ENCODE measurements at regions not wholly inside any gene's neighbourhood (a gene's known extent, or its start where the extent isn't known, plus 50 kb on each side); places are given as distances from the start of the nearest gene placed in this dataset.
A peak's percentile ranks its signal among the peaks of the same experiment; 100 is the strongest.
"Not testable (repeated sequence)": the region's sequence is repeated elsewhere in the genome, so short reads cannot be mapped to it uniquely, and the experiment has no call there.

DNA sequence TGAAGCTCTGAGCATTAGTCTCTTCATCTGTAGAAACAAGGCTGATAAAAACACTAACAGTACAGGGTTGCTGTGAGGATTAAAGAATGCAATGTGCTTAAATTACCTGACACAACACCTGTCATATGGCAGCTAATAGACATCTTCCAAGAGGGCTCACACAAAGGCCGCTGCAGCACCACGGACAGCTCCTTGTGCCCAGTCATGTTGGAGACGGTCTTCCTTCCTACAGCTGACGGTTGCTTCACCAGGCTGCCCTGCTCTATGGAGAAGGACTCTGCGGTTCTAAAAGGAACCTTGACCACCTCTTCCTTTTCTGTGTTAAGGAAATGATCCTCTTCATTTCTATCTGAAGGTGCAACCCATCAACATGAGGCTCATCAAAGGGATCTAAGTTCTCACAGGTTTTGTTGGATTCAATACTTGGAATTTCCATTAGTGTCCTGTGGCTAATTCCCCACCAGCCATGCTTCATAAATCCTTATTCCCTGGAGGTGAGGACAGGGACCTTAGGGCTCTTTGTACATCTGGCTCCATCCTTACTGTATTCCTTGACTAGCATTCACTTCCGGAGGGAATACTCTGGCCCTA, 138.9 kb upstream of the CES5A start:
- peak; percentile 3 for DNase-seq (ENCODE audit: low spot score)

DNA sequence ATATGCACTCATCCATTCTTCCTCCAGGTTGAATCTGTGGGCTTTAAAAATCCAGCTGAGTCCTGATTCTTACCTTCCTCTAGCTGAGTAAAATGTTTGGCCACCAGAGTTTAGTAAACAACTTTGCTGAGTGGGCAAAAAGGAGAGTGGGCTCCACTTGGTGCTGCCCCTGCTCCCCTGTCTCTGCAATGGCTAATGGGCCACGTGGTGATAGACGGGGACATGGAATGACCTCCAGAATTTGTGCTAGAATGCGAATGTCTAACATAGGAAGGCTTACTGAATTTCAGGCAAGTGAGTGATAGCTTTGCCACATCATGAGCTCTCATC, 137.3 kb upstream of the CES5A start:
- no peak for DNase-seq (ENCODE audit: low spot score)

DNA sequence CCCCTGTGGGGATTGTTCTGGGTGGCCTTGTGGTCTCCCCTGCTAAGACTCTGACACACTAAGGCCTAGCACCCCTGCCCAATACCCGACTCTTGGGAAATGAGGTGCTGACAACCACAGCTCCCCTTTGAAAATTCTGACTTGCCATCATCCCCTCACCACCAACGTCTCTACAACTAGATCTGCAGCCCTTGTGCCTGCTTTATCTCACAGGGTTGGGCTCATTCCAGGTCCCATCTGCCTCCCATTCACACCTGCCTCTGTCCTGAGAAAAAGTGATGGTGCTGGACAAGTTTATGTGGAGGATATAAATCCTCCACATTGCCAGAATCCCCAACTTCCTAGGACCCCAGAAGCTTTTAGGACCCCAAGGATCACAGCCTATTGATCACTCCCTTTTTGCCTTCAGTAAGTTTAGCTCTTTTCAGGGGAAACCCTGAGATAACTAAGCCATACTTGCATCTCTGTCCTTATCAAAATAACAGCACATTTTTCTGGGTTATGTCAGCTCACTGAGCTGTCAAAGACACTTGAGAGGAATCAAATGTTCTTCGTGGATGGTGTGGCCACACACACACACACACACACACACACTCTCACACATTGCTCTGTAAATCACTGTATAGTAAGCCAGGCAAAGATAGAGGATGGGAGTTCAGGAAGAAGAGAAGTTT, 136.8 kb upstream of the CES5A start:
- no peak for DNase-seq (ENCODE audit: low spot score)

DNA sequence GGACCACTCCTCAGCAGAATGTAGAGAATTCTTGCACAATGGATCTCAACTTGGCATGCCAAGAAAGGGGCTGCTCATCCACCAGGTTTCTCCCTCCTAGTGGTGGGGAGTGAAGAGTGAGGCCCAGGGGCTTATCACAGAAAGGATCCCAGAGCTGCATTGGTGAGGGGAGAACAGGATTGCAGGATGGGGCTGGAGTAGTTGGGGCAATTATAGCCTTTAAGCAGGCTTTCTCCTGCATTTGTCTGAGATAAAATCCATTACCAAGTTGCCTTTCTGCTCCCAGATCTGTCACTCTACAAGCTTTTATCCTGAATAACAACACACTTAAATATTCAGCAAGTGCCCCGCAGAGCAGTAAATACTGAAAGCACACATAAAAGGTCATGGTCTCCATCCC, 130.8 kb upstream of the CES5A start:
- DNase-seq (ENCODE audit: low spot score), result no peak

DNA sequence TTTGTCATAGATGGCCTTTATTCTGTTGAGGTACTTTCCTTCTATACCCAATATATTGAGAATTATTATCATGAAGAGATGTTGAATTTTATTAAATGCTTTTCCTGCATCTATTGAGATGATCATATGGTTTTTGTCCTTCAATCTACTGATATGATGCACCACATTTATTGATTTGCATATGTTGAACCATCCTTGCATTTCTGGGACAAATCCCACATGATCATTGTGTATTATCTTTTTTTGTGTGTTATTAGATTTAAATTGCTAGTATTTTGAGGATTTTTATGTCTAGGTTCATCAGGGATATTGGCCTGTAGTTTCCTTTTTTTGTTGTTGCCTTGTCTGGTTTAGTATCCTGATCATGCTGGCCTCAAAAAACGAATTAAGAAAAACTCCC, 124.5 kb upstream of the CES5A start:
- DNase-seq (ENCODE audit: low spot score), result no peak

DNA sequence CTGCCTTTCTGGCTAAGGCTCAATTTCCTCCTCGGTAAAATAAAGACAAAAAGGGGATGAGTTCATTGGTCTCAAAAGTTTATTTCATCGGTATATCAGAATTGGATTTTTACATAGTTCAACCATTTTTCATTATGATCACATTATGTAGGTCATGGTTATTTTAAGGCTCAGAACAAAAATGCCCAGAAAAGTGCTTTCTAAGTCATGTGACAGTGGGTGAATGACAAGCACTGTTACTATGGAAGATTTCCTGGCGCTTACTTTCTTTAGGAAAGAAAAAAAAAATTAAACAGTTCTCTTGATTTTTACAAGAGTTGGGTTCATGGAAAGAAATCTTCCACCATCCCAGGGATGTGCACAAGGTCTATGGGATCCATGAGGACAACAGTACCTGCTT, 117.9 kb upstream of the CES5A start:
- no peak for DNase-seq (ENCODE audit: low spot score)

DNA sequence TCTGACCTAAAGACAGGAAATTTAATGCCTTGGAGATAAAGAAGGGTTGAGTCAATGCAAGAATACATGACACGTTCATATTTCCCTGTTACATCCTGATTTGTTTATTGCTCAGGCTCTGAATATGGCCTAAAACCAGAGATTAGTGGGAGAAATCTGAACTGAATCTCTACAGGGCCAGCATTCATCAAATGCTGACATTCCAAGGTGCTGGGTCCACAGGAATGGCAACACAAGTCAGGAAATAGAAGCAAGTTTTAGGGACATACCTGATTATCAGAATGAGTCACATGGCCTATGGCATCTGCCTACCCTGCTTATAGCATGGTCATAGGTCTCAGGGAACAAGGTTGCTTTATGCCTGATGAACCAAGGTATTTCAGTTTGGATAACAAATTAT, 117.4 kb upstream of the CES5A start:
- no peak for DNase-seq (ENCODE audit: low spot score)

DNA sequence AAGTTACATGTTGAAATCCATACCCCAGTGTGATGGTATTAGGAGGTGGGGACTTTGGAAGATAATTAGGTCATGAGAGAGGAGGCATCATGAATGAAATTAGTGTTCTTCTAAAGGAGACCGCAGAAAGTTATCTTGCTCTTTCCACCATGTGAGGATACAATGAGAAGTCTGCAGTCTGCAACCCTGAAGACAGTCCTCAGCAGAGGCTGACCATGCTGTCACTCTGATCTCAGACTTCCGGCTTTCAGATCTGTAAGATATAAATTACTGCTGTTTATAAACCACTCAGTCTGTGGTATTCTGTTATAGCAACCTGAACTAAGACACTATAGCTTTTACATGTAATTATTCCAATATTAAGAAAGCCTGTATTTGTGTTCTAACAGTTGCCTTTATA, 116.7 kb upstream of the CES5A start:
- DNase-seq (ENCODE audit: low spot score), result no peak

DNA sequence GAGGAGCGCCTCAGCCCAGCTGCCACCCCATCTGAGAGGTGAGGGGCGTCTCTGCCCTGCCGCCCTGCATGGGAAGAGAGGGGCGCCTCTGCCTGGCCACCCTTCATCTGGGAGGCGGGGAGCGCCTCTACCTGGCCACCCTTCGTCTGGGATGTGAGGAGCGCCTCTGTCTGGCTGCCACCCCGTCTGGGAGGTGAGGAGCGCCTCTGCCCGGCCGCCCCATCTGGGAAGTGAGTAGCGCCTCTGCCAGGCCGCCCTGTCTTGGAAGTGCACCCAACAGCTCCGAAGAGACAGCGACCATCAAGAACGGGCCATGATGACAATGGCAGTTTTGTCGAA, 114.4 kb upstream of the CES5A start:
- no peak for DNase-seq (ENCODE audit: low spot score)

DNA sequence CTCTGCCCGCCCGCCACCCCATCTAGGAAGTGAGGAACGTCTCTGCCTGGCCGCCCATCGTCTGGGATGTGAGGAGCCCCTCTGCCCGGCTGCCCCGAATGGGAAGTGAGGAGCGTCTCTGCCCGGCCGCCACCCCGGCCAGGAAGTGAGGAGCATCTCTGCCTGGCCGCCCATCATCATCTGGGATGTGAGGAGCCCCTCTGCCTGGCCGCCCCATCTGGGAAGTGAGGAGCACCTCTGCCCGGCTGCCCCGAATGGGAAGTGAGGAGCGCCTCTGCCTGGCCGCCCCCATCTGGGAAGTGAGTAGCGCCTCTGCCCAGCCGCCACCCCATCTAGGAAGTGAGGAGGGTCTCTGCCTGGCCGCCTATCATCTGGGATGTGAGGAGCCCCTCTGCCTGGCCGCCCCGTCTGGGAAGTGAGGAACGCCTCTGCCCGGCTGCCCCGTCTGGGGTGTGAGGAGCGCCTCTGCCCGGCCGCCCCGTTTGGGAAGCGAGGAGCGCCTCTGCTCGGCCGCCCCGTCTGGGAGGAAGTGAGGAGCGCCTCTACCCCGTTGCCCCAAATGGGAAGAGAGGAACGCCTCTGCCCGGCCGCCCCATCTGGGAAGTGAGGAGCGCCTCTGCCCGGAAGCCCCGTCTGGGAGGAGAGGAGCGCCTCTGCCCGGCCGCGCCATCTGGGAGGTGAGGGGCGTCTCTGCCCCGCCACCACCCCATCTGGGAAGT, 113.8 kb upstream of the CES5A start:
- not testable (repeated sequence) for DNase-seq (ENCODE audit: low spot score)

DNA sequence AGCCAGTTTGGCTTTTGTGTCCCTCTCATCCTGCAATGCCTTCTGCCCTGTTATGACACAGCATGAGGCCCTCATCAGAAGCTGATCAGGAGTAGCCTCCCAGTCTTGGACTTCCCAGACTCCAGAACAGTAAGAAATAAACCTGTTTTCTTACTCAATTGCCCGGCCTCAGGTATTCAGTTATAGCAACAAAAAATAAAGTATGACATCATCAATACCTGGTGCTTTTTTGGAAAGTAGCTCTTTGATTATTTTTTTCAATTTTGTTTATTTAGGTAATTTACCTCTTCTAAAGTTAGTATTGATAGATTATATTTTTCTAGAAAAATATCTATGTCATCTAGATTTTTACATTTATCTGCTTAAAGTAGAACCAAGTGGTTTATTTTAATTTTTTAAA, 112.8 kb upstream of the CES5A start:
- DNase-seq (ENCODE audit: low spot score), result no peak

DNA sequence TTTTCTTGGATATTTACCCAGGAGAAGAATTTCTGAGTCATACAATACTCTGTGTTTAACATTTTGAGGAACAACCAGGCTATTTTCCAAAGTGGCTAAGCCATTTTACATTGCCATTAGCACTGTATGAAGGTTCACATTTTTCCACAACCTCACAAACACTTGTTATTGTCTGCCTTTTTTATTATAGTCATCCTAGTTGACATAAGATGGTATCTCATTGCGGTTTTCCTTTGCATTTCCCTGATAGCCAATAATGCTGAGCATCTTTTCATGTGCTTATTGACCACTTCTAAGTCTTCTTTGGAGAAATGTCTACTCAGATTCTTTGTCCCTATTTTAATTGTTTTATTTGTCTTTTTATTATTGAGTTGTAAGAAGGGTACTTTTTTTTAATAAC, 107.4 kb upstream of the CES5A start:
- no peak for DNase-seq (ENCODE audit: low spot score)

DNA sequence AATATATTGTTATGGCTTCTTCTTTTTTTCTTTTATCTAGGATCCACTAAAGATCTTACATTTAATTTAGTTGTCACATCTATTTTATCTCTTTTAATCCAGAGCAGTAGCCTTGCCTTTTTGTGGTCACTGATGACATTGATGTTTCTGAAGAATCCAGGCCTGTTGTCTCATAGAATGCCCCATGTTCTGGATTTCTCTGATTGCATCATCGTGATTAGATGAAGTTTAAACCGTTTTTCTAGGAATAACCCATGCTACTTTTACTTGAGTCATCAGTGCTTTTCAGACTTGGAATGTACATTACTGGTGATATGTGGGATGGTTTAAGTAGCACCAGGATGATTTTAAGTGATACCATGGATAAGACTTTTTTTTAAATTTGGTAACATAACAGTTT, 106.4 kb upstream of the CES5A start:
- no peak for DNase-seq (ENCODE audit: low spot score)

DNA sequence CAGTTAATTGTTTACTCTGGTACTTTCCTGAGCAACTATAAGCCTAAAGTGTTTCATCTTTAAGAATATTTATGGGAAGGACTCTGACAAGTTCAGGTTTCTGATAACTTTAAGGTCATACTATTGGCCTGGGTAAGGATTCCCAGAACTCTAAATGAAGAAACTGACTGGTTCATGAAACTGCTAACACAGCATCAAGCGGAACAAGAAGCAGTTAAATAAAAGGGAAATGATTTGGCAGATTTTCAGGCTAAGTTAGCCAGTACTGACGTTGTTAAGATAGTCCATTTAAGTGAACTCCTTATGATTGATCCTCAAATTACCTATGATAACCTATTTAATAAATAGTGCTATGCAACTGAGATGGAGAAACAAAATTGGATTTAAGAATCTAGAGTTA, 101.6 kb upstream of the CES5A start:
- DNase-seq (ENCODE audit: low spot score), result no peak

DNA sequence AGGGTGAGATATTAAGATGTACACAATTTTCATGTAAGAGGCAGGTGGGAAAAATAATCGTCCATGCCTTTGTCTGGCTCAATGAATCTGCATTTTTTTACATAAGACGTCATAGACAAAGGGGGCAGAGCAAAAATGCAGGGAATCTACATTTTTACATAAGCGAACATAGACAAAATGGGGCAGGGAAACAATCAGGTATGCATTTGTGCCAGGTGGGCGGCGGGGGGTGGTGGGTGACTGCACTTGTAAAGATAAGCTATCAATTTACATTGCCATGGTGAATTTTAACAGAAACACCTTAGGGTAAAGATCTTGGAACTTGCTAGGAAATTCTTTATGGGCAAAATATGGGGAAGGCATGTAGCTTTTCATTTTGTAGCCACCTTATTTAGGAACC, 96.3 kb upstream of the CES5A start:
- DNase-seq (ENCODE audit: low spot score), result no peak

DNA sequence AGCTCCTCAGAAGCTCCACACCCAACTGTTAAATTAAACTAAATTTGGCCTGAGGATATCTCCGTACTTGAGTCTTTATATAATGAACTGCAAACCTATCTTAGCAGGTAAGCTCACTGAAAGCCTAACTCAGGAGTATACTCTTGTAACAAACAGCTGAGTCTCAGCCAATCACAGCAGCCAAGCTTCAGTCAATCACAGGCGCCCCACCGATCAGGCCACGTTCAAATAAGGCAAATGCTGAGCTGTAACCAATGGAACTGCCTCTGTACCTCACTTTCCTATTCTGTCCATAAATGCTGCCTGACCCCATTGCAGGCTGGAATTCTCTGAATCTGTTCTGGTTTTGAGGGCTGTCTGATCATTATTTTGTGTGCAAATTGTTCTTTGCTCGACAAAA, 93.0 kb upstream of the CES5A start:
- no peak for DNase-seq (ENCODE audit: low spot score)

DNA sequence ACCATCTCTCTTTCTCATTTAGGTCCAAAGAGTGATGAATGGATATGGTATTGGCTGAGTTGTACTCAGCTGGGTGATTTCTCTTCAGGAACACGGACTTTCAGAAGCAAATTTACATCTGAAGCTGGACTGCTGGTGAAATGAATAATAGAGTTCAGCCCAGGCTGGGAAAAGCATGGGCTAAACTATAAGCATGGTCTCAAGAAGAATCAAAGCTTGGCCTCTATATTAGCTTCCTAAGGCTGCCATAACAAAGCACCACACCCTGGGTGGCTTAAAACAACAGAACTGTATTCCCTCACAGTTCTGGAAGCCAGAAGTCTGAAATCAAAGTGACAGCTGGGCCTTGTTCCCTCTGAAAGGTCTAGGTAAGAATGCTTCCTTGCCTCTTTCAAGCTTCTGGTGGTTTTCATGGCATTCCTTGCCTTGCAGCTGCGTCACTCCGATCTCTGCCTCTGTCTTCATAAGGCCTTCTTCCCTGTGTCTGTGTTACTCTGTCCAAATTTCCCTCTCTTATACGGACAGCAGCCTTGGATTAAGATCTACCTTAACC, 89.8 kb upstream of the CES5A start:
- no peak for DNase-seq (ENCODE audit: low spot score)

DNA sequence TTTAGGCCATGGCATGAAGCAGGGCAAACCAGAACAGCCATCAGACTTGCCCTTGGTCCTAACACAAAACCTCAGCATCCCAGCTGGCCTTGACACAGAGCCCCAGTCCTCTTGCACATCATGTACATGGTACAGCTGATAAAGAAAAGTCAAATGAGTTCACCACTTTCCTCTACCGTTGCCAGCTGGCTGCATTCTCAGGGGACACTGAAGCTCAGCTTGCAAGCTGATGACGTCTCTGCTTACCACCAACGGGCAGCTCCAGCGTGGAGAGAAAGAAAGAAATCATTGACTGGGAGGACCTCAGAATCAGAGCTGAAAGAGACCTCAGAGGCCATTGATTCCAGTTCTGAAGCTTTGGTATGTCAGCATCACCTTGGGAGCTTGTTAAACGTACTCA, 80.7 kb upstream of the CES5A start:
- no peak for DNase-seq (ENCODE audit: low spot score)

DNA sequence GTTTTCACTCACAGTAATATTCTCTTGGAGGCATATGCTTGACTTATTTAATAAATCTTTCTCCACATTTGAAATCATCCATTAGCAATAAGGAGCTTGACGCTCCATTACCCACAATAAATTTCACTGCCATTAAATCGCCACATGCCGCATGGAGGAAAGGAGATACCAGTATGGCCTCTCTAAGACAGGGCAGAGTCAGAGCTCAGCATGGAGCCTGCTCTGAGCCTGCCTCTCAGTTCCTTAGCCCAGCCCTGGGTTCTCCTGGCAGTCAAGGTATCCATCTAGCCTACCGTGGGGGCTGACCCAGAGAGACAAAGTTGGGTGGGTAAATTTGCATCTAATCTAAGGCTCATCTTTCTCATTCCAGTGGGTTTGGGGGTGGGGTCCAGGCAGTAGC, 80.3 kb upstream of the CES5A start:
- DNase-seq (ENCODE audit: low spot score), result no peak

DNA sequence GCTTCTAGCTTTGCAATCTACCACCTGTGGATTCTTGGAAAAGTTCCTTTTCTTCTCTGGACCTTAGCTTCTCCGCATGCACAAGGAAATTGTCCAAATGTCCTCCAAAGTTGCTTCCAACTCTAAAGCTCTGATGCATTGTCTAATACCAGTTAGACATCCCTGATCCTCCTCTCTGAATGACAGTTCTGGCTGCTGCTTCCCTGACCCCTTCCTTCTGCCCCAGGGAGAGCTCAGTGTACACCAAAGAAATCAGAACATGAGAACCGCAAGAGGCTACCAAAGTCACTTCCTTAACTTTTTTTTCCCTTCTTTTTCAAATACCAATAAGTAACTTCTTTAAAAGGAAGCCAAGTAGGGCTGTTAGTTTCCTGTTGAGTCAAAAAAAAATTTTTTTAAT, 79.7 kb upstream of the CES5A start:
- DNase-seq (ENCODE audit: low spot score), result no peak

DNA sequence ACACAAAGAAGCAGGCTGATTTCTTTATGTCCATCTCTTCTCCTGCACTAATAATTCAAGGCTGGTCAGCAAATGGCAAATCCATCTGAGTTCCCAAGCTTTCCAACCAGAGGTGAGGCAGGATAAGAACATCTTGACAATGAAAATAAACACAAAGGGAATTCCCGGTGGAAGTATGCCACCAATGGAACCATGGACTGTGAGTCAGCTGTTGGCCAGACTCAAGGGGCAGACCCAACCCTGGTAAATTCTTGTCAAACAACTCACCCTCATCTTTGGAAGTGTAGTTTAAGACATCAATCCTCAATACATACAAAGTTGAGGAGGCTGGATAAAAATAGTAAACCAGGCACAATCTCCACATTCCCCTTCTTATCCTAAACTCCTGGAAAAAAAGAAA, 74.3 kb upstream of the CES5A start:
- no peak for DNase-seq (ENCODE audit: low spot score)

DNA sequence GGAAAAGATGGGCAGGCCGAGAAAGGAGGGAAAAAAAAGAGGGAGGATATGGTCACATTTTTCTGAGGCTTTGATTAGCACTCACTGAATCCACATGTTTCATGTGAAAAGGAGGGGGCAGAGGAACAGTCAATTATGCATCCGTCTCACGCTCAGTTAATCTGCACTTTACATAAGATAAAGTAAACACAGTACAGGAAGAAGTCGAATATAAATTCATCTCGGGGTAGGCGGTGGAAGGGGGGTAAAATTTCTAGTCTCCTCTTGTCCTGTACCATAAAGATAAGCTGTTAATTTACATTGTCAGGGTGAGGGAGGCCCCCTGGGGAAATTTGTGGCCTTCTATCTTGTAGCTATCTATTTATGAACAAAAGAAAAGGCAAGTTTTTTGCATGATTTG, 73.1 kb upstream of the CES5A start:
- no peak for DNase-seq (ENCODE audit: low spot score)

DNA sequence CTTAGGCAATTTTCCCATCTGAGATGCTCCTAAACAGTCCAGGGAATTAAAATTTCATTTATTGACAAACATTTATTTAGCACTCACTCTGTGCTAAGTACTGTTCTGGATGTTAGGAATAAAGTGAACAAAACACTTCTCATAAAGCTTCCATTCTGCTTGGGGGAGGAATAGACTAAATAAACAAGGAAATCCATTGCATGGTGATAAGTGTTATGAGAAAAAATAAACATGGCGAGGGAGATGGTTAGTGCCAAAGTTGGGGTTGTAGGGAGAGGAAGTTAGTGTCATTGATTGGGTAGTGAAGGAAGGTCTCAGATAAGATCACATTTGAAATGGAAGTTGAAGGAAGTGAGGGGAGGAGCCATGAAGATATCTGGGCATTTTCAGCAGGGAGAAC, 72.2 kb upstream of the CES5A start:
- no peak for DNase-seq (ENCODE audit: low spot score)

DNA sequence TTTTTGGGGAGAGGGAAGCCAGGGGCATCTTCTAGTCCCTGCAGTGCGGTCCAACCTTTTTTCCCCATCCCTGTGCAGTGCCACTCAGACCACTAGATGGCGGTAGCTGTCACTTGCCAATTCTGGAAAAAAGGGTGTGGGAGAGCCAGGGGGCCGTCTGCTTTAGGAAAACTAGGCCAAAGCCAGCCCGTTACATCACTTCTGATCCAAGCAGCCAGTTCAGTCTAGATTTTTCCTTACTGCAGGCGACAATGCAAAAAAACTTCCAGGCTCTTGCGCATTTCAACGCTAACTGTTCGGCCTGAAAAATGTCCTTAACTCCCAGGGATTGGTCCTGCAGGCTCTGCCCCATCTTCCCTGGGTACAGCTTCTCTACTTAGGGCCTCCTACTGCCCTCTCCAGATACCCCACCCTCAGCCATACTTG, 69.2 kb upstream of the CES5A start:
- peak; percentile 42 for DNase-seq (ENCODE audit: low spot score)

Measured in hematopoietic multipotent progenitor cell treated with erythropoietin and hydrocortisone succinate and interleukin-3 and kit ligand, for 15 days (in vitro differentiated cells).